HCT116 (cell line): ENCODE measurements at regions not wholly inside any gene's neighbourhood (a gene's known extent, or its start where the extent isn't known, plus 50 kb on each side); places are given as distances from the start of the nearest gene placed in this dataset.

ENCODE experiments used
- ATAC-seq: fragments of 200-7000 bp; cut with Tn5 transposase; 2 replicates; pipeline ENCODE4 v1.9.1; 2020; ENCODE audit warnings: mild to moderate bottlenecking, moderate library complexity
- BruUV-seq: library from RNA; stranded (reverse); fragments of 400-500 nt; replicated peaks from 2 replicates; lab custom pipeline; 2021; lab: Mats Ljungman, UMichigan
- CTCF ChIA-PET: fragments of 300-600 bp; sonication (Branson Sonifier 250); formaldehyde crosslinking; loops from one replicate; lab custom pipeline; 2021; ENCODE audit warnings: antibody characterized with exemption; lab: Charles Lee
- POLR2A ChIA-PET: fragments of 300-600, 350-600 bp; sonication (Branson Sonifier 250); formaldehyde crosslinking; loops from one replicate; lab custom pipeline; 2021; ENCODE audit warnings: antibody characterized with exemption; lab: Charles Lee
- RAD21 ChIA-PET, 2 experiments: fragments of 300-600 bp; sonication (Branson Sonifier 250); formaldehyde crosslinking; loops; one replicate each; lab custom pipeline; 2023; ENCODE audit warnings: low total read pairs in 2 of 2; ENCODE audit not compliant: uncharacterized antibody in 2 of 2, unreplicated experiment in 2 of 2, low non-redundant PET in 1 of 2; lab: Charles Lee
- DNase-seq: peaks from one replicate; pipeline ENCODE4 v3.0.0-alpha.2; 2010; ENCODE audit warnings: low read depth, low spot score
- H2AFZ ChIP-seq: fragments of 200-600 bp; shearing (Covaris generic), sonication (generic); 2 replicates; pipeline ENCODE4 v1.6.1; 2017; ENCODE audit warnings: low read depth, mixed run types, mixed read lengths, antibody characterized with exemption, low read length; ENCODE audit not compliant: poor library complexity, severe bottlenecking
- H3K27ac ChIP-seq: 2 replicates; pipeline ENCODE4 v1.5.1; 2012; ENCODE audit warnings: low read depth, low read length
- H3K27me3 ChIP-seq: fragments of 200-600 bp; sonication (generic); 2 replicates; pipeline ENCODE4 v1.6.1; 2016; ENCODE audit warnings: mixed run types, low read length, mixed read lengths; ENCODE audit not compliant: insufficient read depth
- H3K36me3 ChIP-seq, 2 experiments: fragments of 200-500 bp in 1 of 2; fragments of 200-600 bp in 1 of 2; sonication (Bioruptor generic) in 1 of 2; sonication (generic) in 1 of 2; 2 replicates each; pipeline versions ENCODE4 v1.5.1 to v1.6.1; 2014 to 2016; ENCODE audit warnings: low read length in 2 of 2, inconsistent platforms in 1 of 2, mixed read lengths in 1 of 2, mixed run types in 1 of 2; ENCODE audit not compliant: insufficient read depth in 2 of 2, control insufficient read depth in 1 of 2
- H3K4me1 ChIP-seq, 2 experiments: fragments of 200-600 bp in 1 of 2; sonication (generic) in 1 of 2; 2 replicates each; pipeline versions ENCODE4 v1.5.1 to v1.6.1; 2012 to 2017; ENCODE audit warnings: low read length in 2 of 2, inconsistent platforms in 1 of 2, mild to moderate bottlenecking in 1 of 2, mixed read lengths in 1 of 2, mixed run types in 1 of 2, moderate library complexity in 1 of 2; ENCODE audit not compliant: insufficient read depth in 2 of 2, control insufficient read depth in 1 of 2
- H3K4me2 ChIP-seq: fragments of 200-600 bp; sonication (generic); 2 replicates; pipeline ENCODE4 v1.6.1; 2017; ENCODE audit warnings: mixed run types, low read length, mixed read lengths
- H3K4me3 ChIP-seq, 2 experiments: fragments of 200-600 bp in 1 of 2; sonication (generic) in 1 of 2; replicated peaks in 1 of 2; 2 replicates each; pipeline ENCODE4 v1.5.1; 2011 to 2016; ENCODE audit warnings: low read length in 2 of 2, control low read depth in 1 of 2, low read depth in 1 of 2, mild to moderate bottlenecking in 1 of 2, mixed read lengths in 1 of 2, mixed run types in 1 of 2
- H3K79me2 ChIP-seq: fragments of 200-600 bp; sonication (generic); 2 replicates; pipeline ENCODE4 v1.6.1; 2017; ENCODE audit warnings: mild to moderate bottlenecking, mixed run types, low read length, moderate library complexity, mixed read lengths; ENCODE audit not compliant: insufficient read depth
- H3K9ac ChIP-seq: fragments of 200-600 bp; sonication (generic); 2 replicates; pipeline ENCODE4 v1.6.1; 2016; ENCODE audit warnings: low read length, mixed read lengths
- H3K9me2 ChIP-seq: fragments of 200-600 bp; sonication (generic), shearing (Covaris generic); 2 replicates; pipeline ENCODE4 v1.6.1; 2017; ENCODE audit warnings: mixed run types, mild to moderate bottlenecking, moderate library complexity; ENCODE audit not compliant: insufficient read depth
- H3K9me3 ChIP-seq, 2 experiments: fragments of 200-500 bp in 1 of 2; fragments of 200-600 bp in 1 of 2; sonication (Bioruptor generic) in 1 of 2; sonication (generic) in 1 of 2; 2 replicates each; pipeline ENCODE4 v1.6.1; 2014 to 2017; ENCODE audit warnings: low read length in 2 of 2, mixed read lengths in 2 of 2, inconsistent platforms in 1 of 2, low read depth in 1 of 2, mild to moderate bottlenecking in 1 of 2, mixed run types in 1 of 2, moderate library complexity in 1 of 2; ENCODE audit not compliant: control insufficient read depth in 1 of 2, insufficient read depth in 1 of 2
- H4K20me1 ChIP-seq: fragments of 200-600 bp; sonication (generic), shearing (Covaris generic); 2 replicates; pipeline ENCODE4 v1.6.1; 2017; ENCODE audit warnings: mixed run types, mild to moderate bottlenecking, moderate library complexity; ENCODE audit not compliant: insufficient read depth
- ATF3 ChIP-seq: IDR thresholded peaks from 2 replicates; pipeline ENCODE4 v1.6.1; 2012
- CBX3 ChIP-seq: IDR thresholded peaks from 2 replicates; pipeline ENCODE4 v1.6.1; 2012; ENCODE audit warnings: low read depth
- CEBPB ChIP-seq: IDR thresholded peaks from 2 replicates; pipeline ENCODE4 v1.6.1; 2012; ENCODE audit warnings: low read depth
- CTCF ChIP-seq, 3 experiments: fragments of 200-600 bp in 1 of 3; sonication (generic) in 1 of 3; IDR thresholded peaks in 2 of 3; conservative IDR thresholded peaks in 1 of 3; 2 replicates each; pipeline ENCODE4 v1.5.1; 2012 to 2017; ENCODE audit warnings: low read depth in 2 of 3, low read length in 2 of 3, antibody characterized with exemption in 1 of 3, borderline replicate concordance in 1 of 3, control low read depth in 1 of 3, mild to moderate bottlenecking in 1 of 3, mixed read lengths in 1 of 3, mixed run types in 1 of 3, moderate library complexity in 1 of 3; ENCODE audit not compliant: insufficient read depth in 1 of 3
- EGR1 ChIP-seq: IDR thresholded peaks from 2 replicates; pipeline ENCODE4 v1.6.1; 2012; ENCODE audit warnings: low read depth
- ELF1 ChIP-seq: IDR thresholded peaks from 2 replicates; pipeline ENCODE4 v1.6.1; 2012; ENCODE audit warnings: low read depth, borderline replicate concordance
- EZH2 ChIP-seq: fragments of 200-600 bp; sonication (generic); IDR thresholded peaks from 2 replicates; pipeline ENCODE4 v1.6.1; 2017; ENCODE audit warnings: antibody characterized with exemption, mixed run types
- EZH2phosphoT487 ChIP-seq: fragments of 200-600 bp; IDR thresholded peaks from 2 replicates; pipeline ENCODE4 v1.6.1; 2018; ENCODE audit warnings: antibody characterized with exemption, borderline replicate concordance
- FOSL1 ChIP-seq: IDR thresholded peaks from 2 replicates; pipeline ENCODE4 v1.6.1; 2012; ENCODE audit warnings: low read depth
- JUND ChIP-seq: IDR thresholded peaks from 2 replicates; pipeline ENCODE4 v1.6.1; 2012
- MAX ChIP-seq: IDR thresholded peaks from 2 replicates; pipeline ENCODE4 v1.6.1; 2012
- POLR2AphosphoS5 ChIP-seq: IDR thresholded peaks from 2 replicates; pipeline ENCODE4 v1.6.1; 2011; ENCODE audit warnings: mild to moderate bottlenecking, low read depth, low read length, moderate library complexity
- RAD21 ChIP-seq: IDR thresholded peaks from 2 replicates; pipeline ENCODE4 v1.6.1; 2012; ENCODE audit warnings: low read depth, mild to moderate bottlenecking
- REST ChIP-seq: IDR thresholded peaks from 2 replicates; pipeline ENCODE4 v1.6.1; 2012; ENCODE audit warnings: low read depth
- SRF ChIP-seq: IDR thresholded peaks from 2 replicates; pipeline ENCODE4 v1.6.1; 2012; ENCODE audit warnings: low read depth
- YY1 ChIP-seq: IDR thresholded peaks from 2 replicates; pipeline ENCODE4 v1.6.1; 2011; ENCODE audit warnings: low read length, low read depth, moderate library complexity, mild to moderate bottlenecking; ENCODE audit not compliant: insufficient replicate concordance; ENCODE audit errors: extremely low read depth
- ZNF274 ChIP-seq: fragments of 200-500 bp; sonication (Bioruptor generic); IDR thresholded peaks from 2 replicates; pipeline ENCODE4 v1.6.1; 2014; ENCODE audit warnings: mild to moderate bottlenecking, low read depth, low read length, inconsistent platforms
- intact Hi-C: fragments of 100-400 bp; cut with micrococcal nuclease; formaldehyde crosslinking; loops from 2 replicates; pipeline ENCODE4 v1.10.0; 2022

- TF ChIP-seq REST (no peak), FOSL1 (no peak), POLR2AphosphoS5 (no peak)
Observed at GRCh38 chr20:60718743-60719480, 533.1 kb upstream of the CDH4 start (continued).

GRCh38 chr20:60725311-60725906 is 526.7 kb upstream of the CDH4 start:
- intact Hi-C loops = no loop called here
- Histone ChIP-seq H3K4me2 (no peak overlapping the region), H3K9ac (no peak overlapping the region), H3K4me1 (no peaks in the 10 kb centered on the region), H3K36me3 (no peaks in the 10 kb centered on the region), H3K79me2 (no peaks in the 10 kb centered on the region), H3K9me2 (no peaks in the 10 kb centered on the region), H2AFZ (no peak overlapping the region), H3K4me3 (no peak overlapping the region), H4K20me1 (no peaks in the 10 kb centered on the region), H3K27me3 (no peaks in the 10 kb centered on the region), H3K27ac (no peak overlapping the region), H3K9me3 (peaks cover 0 to 23% of the 10 kb centered on the region in 2 experiments; a peak in 2 of 4 replicates)
- ATAC-seq (no peak), DNase-seq (no peak)
- no TSS peak for BruUV-seq
- CTCF ChIA-PET = no interaction called here
- POLR2A ChIA-PET = no interaction called here
- RAD21 ChIA-PET = no interaction called here
- TF ChIP-seq JUND (no peak), ATF3 (no peak), EGR1 (no peak), POLR2AphosphoS5 (no peak), YY1 (no peak), ZNF274 (no peak), EZH2 (no peak), MAX (no peak), CTCF (IDR thresholded peaks at IDR 0.05 in 2 of 3, conservative IDR thresholded peaks at IDR 0.05 in 1 of 3; ENCODE audit: borderline replicate concordance in 1 of 3, insufficient read depth in 1 of 3, low read depth in 2 of 3, low read length in 2 of 3) (no peak), EZH2phosphoT487 (no peak), CBX3 (no peak), SRF (no peak), ELF1 (no peak), CEBPB (no peak), RAD21 (no peak)
